HL-60 (cell line): ENCODE measurements at regions not wholly inside any gene's neighbourhood (a gene's known extent, or its start where the extent isn't known, plus 50 kb on each side); places are given as distances from the start of the nearest gene placed in this dataset.

Experiments
- DNase-seq, 2 experiments: peaks; one replicate each; pipeline ENCODE4 v3.0.0-alpha.2; 2010 to 2020; ENCODE audit warnings: low read depth in 1 of 2, low spot score in 1 of 2
- H3K27ac ChIP-seq: fragments of 250-450 bp; sonication (Bioruptor Pico); replicated peaks from 2 replicates; pipeline ENCODE4 v1.5.1; 2020; ENCODE audit warnings: mild to moderate bottlenecking, moderate library complexity
- H3K27me3 ChIP-seq: fragments of 250-450 bp; sonication (Bioruptor Pico); 2 replicates; pipeline ENCODE4 v1.5.1; 2021; ENCODE audit warnings: mild to moderate bottlenecking, moderate library complexity; ENCODE audit not compliant: insufficient read depth, poor library complexity, severe bottlenecking
- H3K4me3 ChIP-seq: replicated peaks from 2 replicates; pipeline ENCODE4 v1.5.1; 2011; ENCODE audit warnings: mild to moderate bottlenecking, control low read depth, low read length; ENCODE audit not compliant: insufficient read depth
- CTCF ChIP-seq: IDR thresholded peaks from one replicate; pipeline ENCODE4 v1.5.1; 2011; ENCODE audit warnings: low read length, control low read depth, inconsistent platforms; ENCODE audit not compliant: insufficient read depth
- GABPA ChIP-seq: IDR thresholded peaks from 2 replicates; pipeline ENCODE4 v1.6.1; 2012; ENCODE audit warnings: low read depth
- POLR2AphosphoS5 ChIP-seq: IDR thresholded peaks from 2 replicates; pipeline ENCODE4 v1.6.1; 2012; ENCODE audit warnings: low read depth
- REST ChIP-seq: IDR thresholded peaks from 2 replicates; pipeline ENCODE4 v1.6.1; 2012; ENCODE audit warnings: low read depth; ENCODE audit not compliant: insufficient replicate concordance
- SPI1 ChIP-seq: IDR thresholded peaks from 2 replicates; pipeline ENCODE4 v1.6.1; 2012; ENCODE audit warnings: low read depth, mild to moderate bottlenecking, borderline replicate concordance

GRCh38 chr9:12613071-12613470 is 80.1 kb upstream of the TYRP1 start:
- no peak for DNase-seq
- H3K4me3 ChIP-seq = no peak overlapping the region
- TF ChIP-seq GABPA (no peak), POLR2AphosphoS5 (no peak), CTCF (no peak), REST (no peak), SPI1 (no peak)
- H3K27me3 ChIP-seq = no peaks in the 10 kb centered on the region
- no peak overlapping the region for H3K27ac ChIP-seq

- TF ChIP-seq REST (no peak), POLR2AphosphoS5 (no peak), CTCF (no peak)
- H3K27me3 ChIP-seq = no peaks in the 10 kb centered on the region
- no peak for DNase-seq
- no peak overlapping the region for H3K4me3 ChIP-seq
- no peak overlapping the region for H3K27ac ChIP-seq
Observed at GRCh38 chr9:12614488-12614887, 78.7 kb upstream of the TYRP1 start.

DNA sequence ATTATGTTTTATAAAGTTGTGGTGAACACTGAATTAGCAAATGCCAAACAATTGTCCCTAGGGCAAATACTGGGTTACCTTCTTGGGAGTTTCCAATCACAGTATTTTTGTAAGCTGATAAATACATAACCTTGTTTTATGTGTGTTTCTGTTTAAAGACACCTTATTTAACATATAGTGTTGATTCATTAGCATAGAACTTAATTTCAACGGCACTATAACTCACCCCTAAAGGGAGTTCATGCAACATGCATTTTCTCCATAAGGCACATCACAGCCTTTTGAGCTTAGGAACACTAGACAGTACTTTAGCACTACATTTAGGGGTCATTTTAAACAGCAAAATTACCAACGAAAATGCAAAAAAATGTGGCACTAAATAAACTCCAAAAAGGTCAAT is 74.2 kb upstream of the TYRP1 start:
- Histone ChIP-seq H3K4me3 (no peak overlapping the region), H3K27me3 (no peaks in the 10 kb centered on the region), H3K27ac (no peak overlapping the region)
- TF ChIP-seq SPI1 = no peak
- no peak for TF ChIP-seq GABPA
- TF ChIP-seq POLR2AphosphoS5 = no peak
- TF ChIP-seq CTCF = no peak
- no peak for TF ChIP-seq REST
- DNase-seq = no peak
